GM12873 (cell line): ENCODE measurements at regions not wholly inside any gene's neighbourhood (a gene's known extent, or its start where the extent isn't known, plus 50 kb on each side); places are given as distances from the start of the nearest gene placed in this dataset.

Experiments
- CTCF ChIP-seq: IDR thresholded peaks from 2 replicates; pipeline ENCODE4 v1.5.1; 2012; ENCODE audit warnings: low read depth, mild to moderate bottlenecking, moderate library complexity, low read length, control low read depth; ENCODE audit not compliant: insufficient read depth; ENCODE audit errors: missing control alignments

GRCh38 chr2:57614988-57615387, 431.6 kb upstream of the VRK2 start:
- TF ChIP-seq CTCF, result no peak

- no peak for TF ChIP-seq CTCF
Observed at GRCh38 chr2:57615855-57616556, 430.6 kb upstream of the VRK2 start.

GRCh38 chr2:57617318-57617717, 429.3 kb upstream of the VRK2 start:
- no peak for TF ChIP-seq CTCF

GRCh38 chr2:57621122-57621663, 425.4 kb upstream of the VRK2 start:
- no peak for TF ChIP-seq CTCF

- no peak for TF ChIP-seq CTCF
Observed at GRCh38 chr2:57622009-57622408, 424.6 kb upstream of the VRK2 start.

- TF ChIP-seq CTCF, result no peak
Observed at GRCh38 chr2:57656198-57656597, 390.4 kb upstream of the VRK2 start.

- TF ChIP-seq CTCF, result no peak
Observed at GRCh38 chr2:57669570-57669969, 377.0 kb upstream of the VRK2 start.

GRCh38 chr2:57674025-57674424, 372.6 kb upstream of the VRK2 start:
- TF ChIP-seq CTCF, result no peak
